Gastroesophageal sphincter (tissue), 3 donors: ENCODE measurements at regions not wholly inside any gene's neighbourhood (a gene's known extent, or its start where the extent isn't known, plus 50 kb on each side); places are given as distances from the start of the nearest gene placed in this dataset.

Source experiments
- POLR2A ChIP-seq, 2 donors: fragments of 450-650 bp; IDR thresholded peaks; one replicate each; pipeline ENCODE4 v1.6.1; 2017; ENCODE audit warnings: antibody characterized with exemption in 2 of 2, mild to moderate bottlenecking in 2 of 2, moderate library complexity in 1 of 2
- POLR2AphosphoS5 ChIP-seq: sonication (generic); formaldehyde crosslinking; IDR thresholded peaks from one replicate; pipeline ENCODE4 v1.6.1; 2017; ENCODE audit warnings: antibody characterized with exemption
- TF ChIP-seq, protein P1 (sequence below), 4 experiments: fragments of 200-600 bp in 2 of 4; fragments of 450-650 bp in 2 of 4; sonication (generic) in 1 of 4; IDR thresholded peaks; one replicate each; pipeline ENCODE4 v1.5.1; 2017 to 2019; ENCODE audit warnings: antibody characterized with exemption in 4 of 4, mild to moderate bottlenecking in 2 of 4, moderate library complexity in 2 of 4

DNA sequence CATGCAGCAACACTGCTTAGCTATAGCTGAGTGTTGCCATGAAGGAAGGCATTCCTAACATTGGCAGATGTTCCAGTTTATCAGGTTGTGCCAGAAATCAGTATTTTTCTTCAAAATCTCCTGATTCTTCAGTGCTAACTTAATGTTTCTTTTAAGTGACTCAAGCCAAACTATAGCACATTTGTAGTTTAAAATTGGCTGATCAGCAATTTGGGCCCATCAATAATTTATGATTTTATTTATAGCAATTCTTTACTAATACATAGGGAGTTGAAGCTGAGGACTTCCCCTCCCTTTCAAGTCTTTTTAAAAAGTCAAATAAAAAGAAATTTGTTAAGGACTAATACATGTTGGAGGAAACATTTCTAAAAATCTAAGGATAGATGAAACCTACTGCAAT lies 383.8 kb upstream of the KHDRBS2 start:
- TF ChIP-seq POLR2A (IDR thresholded peaks at IDR 0.05): no peak
- TF ChIP-seq, protein P1, sequence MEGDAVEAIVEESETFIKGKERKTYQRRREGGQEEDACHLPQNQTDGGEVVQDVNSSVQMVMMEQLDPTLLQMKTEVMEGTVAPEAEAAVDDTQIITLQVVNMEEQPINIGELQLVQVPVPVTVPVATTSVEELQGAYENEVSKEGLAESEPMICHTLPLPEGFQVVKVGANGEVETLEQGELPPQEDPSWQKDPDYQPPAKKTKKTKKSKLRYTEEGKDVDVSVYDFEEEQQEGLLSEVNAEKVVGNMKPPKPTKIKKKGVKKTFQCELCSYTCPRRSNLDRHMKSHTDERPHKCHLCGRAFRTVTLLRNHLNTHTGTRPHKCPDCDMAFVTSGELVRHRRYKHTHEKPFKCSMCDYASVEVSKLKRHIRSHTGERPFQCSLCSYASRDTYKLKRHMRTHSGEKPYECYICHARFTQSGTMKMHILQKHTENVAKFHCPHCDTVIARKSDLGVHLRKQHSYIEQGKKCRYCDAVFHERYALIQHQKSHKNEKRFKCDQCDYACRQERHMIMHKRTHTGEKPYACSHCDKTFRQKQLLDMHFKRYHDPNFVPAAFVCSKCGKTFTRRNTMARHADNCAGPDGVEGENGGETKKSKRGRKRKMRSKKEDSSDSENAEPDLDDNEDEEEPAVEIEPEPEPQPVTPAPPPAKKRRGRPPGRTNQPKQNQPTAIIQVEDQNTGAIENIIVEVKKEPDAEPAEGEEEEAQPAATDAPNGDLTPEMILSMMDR (IDR thresholded peaks at IDR 0.05): no peak
- no peak for TF ChIP-seq POLR2AphosphoS5
